AG09309 (cell line): ENCODE measurements at regions not wholly inside any gene's neighbourhood (a gene's known extent, or its start where the extent isn't known, plus 50 kb on each side); places are given as distances from the start of the nearest gene placed in this dataset.

ENCODE experiments used
- DNase-seq: peaks from one replicate; pipeline ENCODE4 v3.0.0-alpha.2; 2010; ENCODE audit warnings: low read depth
- H3K4me3 ChIP-seq: 2 replicates; pipeline ENCODE4 v1.5.1; 2011; ENCODE audit warnings: mild to moderate bottlenecking, low read depth, low read length, moderate library complexity; ENCODE audit not compliant: control insufficient read depth
- TF ChIP-seq, protein P1 (sequence below): IDR thresholded peaks from 2 replicates; pipeline ENCODE4 v1.5.1; 2011; ENCODE audit warnings: mild to moderate bottlenecking, low read depth, low read length, inconsistent platforms; ENCODE audit not compliant: insufficient read depth, control insufficient read depth; ENCODE audit errors: missing control alignments

DNA sequence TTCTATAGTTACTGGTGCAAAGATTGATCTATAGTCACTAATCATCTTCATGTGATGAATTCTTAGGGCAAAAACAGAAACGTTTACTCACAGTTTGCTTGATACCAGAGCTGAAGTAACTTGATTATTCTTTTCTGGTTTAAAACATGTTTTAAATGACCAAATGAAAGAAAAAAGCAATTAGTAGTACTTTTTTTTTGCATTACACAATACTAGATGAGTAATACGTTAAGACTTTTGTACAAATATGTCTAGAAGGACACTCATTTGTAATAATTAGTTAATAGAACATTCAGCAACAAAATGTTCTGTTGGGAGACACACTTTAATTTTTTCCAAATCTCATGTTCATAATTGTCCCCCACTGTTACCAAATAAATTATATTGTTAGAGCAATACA is 523.2 kb downstream of the SOX2 start:
- TF ChIP-seq, protein P1, sequence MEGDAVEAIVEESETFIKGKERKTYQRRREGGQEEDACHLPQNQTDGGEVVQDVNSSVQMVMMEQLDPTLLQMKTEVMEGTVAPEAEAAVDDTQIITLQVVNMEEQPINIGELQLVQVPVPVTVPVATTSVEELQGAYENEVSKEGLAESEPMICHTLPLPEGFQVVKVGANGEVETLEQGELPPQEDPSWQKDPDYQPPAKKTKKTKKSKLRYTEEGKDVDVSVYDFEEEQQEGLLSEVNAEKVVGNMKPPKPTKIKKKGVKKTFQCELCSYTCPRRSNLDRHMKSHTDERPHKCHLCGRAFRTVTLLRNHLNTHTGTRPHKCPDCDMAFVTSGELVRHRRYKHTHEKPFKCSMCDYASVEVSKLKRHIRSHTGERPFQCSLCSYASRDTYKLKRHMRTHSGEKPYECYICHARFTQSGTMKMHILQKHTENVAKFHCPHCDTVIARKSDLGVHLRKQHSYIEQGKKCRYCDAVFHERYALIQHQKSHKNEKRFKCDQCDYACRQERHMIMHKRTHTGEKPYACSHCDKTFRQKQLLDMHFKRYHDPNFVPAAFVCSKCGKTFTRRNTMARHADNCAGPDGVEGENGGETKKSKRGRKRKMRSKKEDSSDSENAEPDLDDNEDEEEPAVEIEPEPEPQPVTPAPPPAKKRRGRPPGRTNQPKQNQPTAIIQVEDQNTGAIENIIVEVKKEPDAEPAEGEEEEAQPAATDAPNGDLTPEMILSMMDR = no peak
- no peak overlapping the region for H3K4me3 ChIP-seq
- DNase-seq = no peak

DNA sequence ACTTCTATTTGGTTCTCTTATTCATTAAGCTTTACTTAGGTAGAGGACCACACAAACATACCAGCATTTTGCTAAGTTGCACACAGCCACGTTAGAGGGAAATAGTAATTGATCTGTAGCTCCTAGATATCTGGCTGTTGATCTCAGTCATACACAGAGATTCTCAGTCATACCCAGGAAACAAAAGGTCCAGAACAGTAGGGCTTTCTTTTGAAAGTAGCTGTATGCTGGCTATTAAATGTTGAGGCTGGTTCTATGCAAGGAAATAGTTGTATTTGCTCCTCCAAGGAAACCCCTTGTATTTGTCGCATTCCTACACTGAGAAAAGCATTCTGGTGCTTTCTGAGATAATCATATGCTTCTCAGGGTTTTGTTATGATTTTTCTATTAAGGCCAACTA is 523.8 kb downstream of the SOX2 start:
- DNase-seq = no peak
- TF ChIP-seq, protein P1 = no peak
- no peak overlapping the region for H3K4me3 ChIP-seq

DNA sequence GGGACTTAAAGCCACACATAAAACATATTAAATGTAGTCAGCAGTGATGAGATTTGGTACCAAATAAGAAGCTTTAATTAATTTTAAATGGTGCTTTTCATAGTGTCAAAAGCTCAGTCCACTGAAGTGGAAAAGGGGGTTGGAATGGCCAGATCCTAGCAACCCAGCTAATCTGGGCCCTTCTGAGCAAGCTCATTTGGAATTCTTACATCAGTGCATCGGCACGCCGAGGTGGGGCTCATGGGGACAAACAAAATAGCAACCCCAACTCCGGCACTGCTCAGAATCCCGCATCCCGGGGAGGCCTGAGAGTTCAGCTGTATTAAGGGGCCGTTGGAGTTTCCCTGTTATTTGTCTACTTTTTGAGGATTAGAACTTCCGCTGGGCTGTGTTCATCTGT is 526.4 kb downstream of the SOX2 start:
- TF ChIP-seq, protein P1 = no peak
- no peak for DNase-seq
- H3K4me3 ChIP-seq = no peak overlapping the region

DNA sequence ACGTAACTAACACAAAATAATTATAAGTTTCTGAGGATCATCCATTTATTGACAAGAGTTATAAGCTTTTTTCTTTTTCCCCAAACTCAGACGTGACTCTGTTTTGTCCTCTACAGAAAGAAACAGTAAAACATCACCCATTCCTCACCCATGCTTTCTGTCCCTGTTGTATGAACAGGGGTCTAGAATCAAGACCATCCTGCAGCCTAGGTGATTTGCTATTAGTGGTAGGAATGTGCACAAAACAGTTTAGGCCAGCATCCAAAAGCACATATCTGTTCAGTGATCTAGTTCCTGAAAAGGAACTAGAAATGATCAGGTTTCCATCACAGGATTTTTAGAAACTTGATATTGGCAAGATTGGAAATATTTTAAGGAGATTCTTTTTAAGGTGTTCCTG is 527.6 kb downstream of the SOX2 start:
- no peak overlapping the region for H3K4me3 ChIP-seq
- TF ChIP-seq, protein P1 = no peak
- no peak for DNase-seq

DNA sequence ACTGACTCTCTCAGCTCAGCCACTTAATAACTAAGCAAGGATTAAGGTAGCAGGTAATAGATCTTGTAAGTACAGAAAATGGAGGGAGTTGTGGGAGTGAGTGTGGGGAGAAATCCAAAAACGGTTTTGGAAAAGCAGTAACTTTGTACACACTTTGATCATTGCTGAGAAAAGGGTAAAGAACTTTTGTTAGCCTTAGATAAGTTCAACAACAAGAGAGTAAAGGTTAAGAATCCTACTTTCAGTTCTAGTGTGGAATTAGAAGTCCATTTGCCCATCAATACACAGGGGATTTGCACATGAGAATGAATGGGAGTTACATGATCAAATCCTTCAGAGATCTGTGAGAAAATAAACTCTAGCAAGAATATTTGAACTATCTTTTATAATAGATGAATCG is 528.7 kb downstream of the SOX2 start:
- TF ChIP-seq, protein P1 = no peak
- no peak for DNase-seq
- no peak overlapping the region for H3K4me3 ChIP-seq

DNA sequence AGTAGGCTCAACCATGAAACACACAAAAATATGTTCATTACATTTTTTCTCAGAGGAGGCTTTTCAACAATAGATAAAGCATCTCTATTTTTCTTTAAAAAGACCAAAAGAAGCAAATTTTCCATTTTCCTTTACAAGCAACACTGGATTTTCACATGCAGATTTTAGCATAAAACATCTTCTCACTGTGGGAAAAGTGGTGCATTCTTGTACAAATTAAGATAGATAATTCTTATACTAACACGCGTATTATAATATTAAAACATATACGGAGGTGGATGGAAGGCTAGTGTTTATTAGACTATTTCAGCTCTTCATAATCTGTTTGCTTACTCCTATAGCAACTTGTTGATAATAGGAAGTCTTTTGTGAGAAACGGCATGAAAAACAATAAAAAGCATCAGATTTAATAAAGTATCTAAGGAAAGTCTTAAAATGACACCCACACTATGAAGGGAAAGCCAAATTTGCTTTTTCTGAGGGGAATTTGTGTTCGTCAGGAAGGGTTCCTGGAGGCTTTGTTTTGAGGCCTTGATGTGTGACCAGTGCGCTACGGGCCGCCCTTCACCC is 529.6 kb downstream of the SOX2 start:
- TF ChIP-seq, protein P1 = no peak
- DNase-seq = no peak
- no peak overlapping the region for H3K4me3 ChIP-seq
